ENCODE measurements at regions not wholly inside any gene's neighbourhood (a gene's known extent, or its start where the extent isn't known, plus 50 kb on each side); places are given as distances from the start of the nearest gene placed in this dataset.
A peak's percentile ranks its signal among the peaks of the same experiment; 100 is the strongest.

- DNase-seq = no peak
These were observed 52.4 kb upstream of the SERINC1 start for GRCh38 chr6:122524056-122524455.

GRCh38 chr6:122530440-122531046, 58.9 kb upstream of the SERINC1 start:
- DNase-seq = peak; percentile 60

DNA sequence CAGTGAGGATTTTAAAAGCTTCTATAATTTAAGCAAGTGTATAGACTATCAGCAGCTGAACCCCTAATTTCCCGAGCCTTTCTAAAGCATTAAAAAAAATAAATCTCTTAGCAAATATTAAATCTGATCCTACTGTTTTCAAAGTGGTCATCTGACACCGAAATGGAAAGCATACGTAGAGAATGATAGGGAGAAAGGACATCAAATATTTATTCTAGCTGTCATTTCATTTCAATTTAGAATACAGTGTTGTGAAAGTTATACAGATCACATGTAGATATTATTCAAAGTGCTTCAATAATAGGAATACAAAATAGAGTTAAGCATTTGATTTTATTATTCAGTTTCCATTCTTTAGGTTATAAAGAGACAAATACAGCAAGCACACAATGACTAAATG, 61.9 kb upstream of the PKIB start:
- DNase-seq = no peak

DNA sequence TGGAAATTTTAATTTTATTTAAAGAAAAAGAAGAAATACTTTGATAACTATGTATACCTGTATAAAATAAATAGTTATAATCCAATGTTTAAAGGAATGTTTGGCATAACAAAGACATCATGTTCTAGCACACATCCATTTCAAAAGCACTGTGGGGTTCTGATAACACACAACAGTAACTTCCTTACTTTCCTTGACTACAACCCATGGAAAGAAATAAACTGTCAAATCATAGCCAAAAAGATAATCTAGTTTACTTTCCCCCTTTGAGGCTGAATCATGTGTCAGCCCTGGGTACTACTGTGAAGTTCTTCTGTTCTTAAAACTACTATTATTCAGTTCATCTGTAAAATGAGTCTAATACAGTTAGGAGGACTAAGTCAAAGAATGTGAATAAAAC, 61.4 kb upstream of the PKIB start:
- DNase-seq = no peak

GRCh38 chr6:122553697-122554096, 56.5 kb upstream of the PKIB start:
- DNase-seq = no peak

GRCh38 chr6:122555561-122555960, 54.6 kb upstream of the PKIB start:
- DNase-seq = no peak

GRCh38 chr6:122558080-122558479, 52.1 kb upstream of the PKIB start:
- no peak for DNase-seq

Data from EL (cell line).